Activated CD4-positive, alpha-beta T cell treated with anti-CD3 and anti-CD28 coated beads, Interleukin-2, amount 50 U/mL, for 24 hours (primary cell): ENCODE measurements at regions not wholly inside any gene's neighbourhood (a gene's known extent, or its start where the extent isn't known, plus 50 kb on each side); places are given as distances from the start of the nearest gene placed in this dataset.

Experiments used
- DNase-seq, 2 donors: peaks; one replicate each; pipeline ENCODE4 v3.0.0-alpha.2; 2020; ENCODE audit warnings: low read depth in 1 of 2, low spot score in 1 of 2

DNA sequence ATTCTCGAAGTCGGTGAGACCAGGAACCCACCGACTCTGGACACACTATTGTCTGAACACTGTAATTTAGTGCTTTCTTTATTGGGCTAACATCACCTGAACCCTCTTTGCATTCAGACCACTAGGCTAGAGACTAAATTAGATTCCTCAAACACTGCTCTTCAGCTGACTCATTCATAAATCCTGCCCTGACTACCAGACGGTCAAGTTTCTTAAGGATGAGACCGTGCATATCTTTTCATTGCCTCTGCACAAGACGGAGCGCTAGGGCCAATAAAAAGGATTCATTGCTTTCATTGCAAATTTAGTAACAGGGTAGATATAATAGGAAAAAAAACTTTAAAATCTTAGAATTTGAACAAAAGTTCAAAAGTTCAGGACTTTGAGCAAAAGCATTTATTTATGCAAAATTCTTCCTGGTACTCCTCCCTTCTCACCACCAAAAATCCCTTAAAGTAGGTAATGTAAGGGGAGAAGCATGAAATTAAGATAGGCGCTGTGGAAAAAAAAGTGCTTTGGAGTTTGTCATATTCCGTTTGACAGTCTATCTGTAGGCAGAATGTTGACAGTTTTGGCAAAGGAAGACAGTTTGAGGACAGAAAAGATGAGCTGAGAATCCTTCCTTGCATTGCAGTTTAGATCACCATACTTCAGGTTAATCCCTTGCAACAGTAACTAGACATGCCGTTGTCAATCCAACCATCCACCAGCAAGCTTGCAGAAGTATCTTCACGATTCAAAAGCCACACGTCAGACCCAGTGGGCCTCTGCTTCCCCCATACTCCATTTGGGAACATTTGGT lies 328.6 kb upstream of the JARID2 start:
- no peak for DNase-seq

DNA sequence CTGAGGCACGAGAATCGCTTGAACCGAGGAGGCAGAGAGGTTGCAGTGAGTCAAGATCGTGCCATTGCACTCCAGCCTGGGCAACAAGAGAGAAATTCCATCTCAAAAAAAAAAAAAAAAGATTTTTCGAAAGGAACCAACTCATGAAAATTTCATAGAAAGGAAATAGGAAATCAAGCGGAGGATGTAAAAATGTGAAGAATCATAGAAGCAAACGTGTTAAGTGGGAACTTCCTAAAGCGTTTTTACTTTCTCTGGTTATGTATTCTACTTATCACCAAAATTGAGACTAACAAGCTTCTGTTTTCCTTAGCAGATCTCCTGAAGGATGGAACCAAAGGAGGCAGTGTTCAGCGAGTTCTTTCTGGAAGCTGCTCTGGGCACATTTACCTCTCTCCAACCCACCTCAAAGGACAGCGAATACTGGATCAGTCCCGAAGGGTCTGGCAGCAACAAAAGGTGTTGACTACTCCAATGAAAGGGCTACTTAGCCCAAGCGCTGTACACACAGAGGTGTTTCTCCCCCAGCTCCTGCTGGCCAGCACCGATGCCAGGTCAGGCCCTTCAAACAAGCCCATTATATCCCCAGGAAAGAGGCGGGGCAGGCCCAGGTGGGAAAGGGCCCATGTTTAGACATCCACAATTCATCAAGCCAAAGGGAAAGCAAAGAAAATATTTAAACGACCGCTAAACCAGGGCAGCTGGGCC lies 327.5 kb upstream of the JARID2 start:
- no peak for DNase-seq

DNA sequence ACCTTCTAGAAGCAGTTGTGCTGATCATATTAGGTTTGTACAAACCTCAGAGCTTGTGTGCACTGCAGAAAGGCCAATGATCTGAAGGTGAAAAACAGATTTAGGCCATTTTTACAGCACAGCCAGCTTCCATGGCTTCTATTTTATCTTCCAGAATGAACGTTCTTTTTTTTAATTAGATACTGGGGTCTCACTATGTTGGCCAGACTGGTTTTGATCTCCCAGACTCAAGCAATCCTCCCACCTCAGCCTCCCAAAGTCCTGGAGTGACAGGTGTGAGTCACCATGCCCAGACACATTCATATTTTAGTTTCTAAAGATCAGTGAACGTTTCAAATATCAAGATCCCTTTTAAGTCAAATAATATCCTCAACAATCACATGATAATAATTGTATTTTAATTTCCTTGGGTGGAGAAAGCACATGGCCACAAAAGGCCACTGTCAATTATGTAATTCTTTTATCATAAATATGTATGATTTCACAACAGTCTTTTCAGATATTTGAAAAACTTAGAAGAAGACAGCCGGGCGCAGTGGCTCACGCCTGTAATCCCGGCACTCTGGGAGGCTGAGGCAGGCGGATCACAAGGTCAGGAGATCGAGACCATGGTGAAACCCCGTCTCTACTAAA lies 326.7 kb upstream of the JARID2 start:
- DNase-seq: no peak

DNA sequence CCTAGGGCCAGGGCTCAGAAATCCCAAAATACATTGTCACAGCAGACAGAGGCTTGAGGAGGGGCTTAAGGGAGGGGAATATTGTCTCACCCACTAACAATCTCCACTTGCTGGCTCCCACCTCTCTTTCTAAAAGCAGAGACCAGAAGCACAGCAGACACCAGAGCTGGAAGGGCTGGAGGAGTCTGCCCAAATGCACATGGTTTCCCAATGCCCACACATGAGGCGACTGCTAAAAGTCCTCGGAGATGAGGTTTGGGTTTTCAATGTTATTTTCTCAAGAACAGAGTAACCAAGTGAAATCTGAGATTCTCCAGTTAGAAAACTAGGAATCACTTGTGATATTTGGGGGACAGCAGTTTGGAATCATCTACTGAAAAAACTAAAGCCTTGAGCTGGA lies 325.6 kb upstream of the JARID2 start:
- no peak for DNase-seq

DNA sequence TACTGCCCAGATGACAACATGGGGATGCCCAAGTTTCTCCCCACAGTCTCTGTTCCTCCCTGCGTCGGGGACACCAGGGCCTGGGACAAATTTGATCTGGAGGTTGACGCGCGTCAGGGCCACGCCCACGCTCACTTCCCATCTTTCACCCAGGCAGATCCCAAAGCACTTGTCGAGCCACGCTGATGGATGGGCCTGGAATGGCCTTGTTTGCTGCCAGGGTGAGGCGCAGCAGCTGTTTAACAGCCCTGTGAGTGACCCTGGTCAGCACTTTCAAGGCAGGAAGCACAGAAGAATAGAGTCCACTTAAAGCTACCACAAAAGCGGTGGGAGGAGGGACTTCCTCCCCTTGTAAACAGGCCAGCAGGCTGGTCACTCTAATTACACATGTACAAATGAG lies 324.7 kb upstream of the JARID2 start:
- no peak for DNase-seq

DNA sequence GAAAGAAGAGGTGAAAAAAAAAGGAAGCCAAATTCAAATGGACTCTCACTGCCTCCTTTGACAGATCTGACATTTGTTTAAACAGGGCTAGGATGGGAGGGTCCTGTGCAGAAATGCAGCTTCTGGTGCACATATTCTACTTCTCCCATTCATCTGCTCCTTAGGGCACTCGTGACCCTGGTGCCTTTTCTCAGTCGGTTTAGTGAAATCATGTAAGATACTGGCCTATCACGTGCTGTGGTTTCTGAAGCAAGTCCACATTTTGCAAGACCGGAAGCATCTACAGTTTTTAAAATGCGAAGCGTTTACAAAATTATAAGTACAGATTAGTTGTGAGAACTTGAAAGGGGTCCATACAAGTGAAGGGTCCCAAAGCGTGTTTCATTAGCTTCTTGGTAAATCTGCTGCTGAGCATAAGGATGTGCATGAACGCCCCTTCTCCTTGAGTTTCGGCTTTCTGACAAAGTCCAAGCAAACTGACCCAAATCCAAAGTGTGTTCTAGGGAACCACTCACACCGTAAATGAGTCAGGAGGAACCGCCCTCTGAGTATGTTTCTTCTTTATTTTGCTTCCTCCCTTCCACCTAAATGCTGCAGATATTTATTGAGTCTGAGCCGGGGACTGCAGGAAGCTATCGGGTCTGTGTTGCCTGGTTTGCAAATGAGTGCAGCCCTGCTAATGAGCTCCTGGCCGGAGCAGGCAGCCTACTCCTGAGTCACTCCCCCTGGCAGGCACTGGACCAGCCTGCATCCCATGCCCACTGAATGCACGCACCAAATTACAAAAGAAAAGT lies 323.8 kb upstream of the JARID2 start:
- no peak for DNase-seq

DNA sequence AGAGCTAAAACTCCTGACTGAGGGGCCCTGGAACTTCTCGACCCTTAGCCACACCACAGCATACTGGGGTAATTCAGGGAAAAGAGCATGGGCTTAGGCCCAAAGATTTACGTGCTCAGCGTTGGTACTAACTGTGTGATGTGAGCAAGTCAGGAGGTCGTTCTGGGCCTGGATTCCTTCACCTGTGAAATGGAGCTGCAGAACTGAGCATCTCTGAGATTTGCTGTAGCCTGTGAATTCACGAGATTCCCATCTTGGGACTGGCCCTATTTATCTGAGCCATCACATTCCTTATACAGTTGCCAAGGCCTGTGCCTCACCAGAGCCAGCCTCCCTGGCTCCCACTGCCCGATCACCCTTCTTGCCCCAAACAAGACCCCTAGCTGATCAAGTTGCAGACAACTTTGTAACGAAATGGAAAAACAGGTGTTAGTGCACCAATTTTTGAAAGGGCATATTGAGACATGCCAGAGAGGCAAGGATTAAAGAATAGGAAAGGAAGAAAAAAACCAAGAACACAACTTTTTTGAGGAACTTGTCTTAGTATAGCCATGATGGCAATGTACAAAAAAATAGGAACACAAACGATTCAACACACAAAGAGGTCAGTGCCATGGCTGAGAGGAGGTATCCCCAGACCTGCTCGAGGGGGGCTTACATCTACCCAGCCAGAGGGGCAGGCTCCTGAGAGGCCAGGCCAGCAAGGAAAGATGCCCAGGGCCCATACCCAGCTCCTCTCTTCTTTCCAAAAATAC lies 323.0 kb upstream of the JARID2 start:
- DNase-seq: no peak

DNA sequence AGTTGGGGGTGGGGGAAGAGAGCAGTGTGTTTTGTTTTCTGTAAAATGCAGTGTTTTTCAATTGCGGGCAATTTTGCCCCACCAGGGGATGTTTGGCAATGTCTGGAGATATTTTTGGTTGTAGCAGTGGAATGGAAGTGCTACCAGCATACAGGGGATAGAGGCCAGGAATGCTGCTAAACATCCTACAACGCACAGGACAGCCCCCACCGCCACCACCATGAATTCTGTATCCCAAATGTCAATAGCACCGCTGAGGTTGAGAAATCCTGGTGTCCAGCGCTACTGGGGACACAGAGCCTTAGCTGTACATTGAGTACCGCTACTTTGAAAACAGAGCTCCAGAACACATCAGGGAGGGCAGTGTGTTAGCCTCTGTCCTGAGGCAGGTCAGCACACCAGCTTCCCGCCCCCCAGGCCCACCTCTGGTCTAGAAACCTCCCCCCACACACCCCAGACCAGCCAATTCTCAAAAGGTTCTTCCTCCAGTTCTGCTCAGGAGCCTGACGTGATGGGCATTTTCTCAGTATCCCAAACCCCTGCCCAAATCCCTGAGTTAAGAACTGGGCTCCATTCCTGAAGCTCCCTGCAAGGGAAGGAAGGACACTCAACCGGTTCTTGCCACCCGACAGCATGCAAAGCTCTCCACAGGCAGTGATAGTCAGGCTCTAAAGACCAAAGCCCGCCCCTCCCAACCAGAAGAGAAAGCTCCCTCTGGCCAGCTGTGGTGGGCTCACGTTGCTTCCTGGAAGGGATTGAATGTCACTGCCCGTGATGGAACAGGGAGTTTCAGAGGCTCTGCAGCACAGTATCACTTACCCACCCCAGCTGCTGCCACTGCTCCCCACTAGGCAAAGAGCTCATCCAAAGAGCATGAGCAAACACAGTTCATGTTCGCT lies 321.5 kb upstream of the JARID2 start:
- DNase-seq: no peak

DNA sequence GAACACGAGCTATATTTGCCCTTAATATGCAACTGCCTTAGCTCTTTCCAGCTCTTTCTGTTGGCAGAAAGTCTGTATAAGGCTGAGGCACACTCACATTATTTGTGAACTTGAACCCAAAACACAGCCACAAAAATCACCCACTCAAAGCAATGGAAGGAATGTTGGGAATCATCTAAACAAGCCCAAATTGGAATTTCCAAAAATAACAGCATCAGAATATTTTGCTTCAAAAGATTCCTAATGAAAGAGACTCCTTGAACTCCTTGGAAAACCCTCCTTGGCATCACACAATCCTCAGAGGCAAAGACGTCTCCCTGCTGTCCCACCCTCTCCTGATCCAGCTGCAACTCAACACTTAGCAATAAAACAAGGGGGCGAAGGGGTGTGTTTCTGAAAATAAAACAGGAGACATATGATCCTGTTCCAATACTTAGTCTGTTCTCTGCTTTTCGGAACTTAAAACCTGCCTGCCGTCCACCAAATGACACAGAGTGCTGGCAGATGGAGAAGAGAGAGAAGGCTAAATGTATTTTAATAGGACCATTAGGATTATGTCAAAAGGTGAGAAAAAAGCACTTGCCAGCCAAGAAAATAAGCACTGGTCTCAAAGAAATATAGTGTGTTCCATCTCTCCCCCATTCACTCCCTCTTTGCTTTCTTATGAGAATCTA lies 320.7 kb upstream of the JARID2 start:
- no peak for DNase-seq

DNA sequence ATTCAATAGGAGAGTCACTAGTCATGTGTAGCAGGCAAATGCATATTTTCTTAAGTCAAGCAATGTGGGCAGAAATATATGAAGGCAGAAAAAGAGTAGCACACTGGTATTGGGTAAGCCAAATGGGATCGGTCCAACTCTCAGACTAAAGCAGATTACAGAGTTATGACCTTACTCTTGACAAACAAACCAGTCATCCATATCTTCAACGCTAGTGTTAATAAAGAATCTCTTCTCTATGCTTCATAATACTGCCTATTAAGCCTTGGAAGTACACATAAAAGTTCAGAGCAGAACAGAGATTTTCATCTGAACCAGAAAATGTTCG lies 320.2 kb upstream of the JARID2 start:
- no peak for DNase-seq

DNA sequence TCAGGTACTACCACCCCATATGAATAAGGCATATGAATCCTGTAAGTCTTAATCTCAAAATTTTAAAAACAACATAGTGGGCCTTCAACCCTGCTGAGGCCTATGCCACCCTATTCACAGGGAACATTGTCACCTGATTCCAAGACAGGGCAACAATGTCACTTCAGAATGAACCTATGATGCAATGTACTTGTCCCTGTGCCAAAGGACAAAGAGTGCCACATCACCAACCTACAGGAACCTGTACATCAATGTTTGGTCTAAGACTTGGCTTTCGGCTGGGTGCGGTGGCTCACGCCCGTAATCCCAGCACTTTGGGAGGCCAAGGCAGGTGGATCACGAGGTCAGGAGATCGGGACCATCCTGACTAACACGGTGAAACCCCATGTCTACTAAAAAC lies 318.5 kb upstream of the JARID2 start:
- DNase-seq: no peak

DNA sequence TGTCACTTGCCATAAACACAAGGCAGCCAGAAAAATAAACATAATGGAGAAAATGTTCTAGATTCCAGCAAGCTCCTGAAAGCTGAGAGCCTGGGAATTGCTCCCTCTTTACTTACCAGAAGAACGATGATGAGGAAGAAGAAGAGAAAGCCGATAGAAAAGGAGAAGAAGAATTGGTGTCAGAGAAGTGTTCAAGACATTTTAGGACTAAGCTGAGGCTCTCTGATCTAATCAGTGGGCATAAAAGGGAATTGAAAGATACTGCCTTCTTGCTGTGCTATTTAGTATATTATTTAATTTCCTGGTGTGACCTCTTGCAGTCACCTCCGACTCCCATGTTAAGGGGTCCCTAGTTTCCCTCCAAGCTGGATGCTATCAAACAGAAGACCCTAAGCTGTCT lies 316.6 kb upstream of the JARID2 start:
- no peak for DNase-seq

DNA sequence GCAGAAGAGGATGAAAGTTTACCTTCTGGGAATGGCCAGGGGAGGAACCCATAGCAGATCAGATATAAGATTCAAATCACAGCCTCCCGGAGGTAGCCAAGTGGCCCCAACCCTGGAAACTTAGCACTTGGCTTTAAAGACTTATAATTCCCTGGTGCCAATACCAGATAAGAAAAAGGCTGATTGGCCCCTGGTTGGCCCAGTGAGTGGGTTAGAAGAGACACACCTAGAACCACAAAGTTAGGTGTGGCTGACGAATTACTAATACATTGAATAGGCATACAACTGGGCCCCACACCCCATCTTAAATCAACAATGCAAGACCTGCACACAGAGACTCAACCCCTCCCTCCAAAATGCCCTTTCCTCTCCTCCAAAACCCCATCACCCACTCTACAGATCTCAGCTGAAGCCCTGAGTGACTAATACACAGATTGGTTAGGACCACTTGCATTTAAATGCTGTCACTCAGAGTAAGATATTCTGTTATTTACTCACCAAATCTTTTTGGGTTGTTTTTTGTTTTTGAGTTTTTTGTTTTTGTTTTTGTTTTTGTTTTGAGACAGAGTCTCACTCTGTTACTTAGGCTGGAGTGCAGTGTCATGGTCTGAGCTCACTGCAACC lies 315.4 kb upstream of the JARID2 start:
- DNase-seq: no peak

DNA sequence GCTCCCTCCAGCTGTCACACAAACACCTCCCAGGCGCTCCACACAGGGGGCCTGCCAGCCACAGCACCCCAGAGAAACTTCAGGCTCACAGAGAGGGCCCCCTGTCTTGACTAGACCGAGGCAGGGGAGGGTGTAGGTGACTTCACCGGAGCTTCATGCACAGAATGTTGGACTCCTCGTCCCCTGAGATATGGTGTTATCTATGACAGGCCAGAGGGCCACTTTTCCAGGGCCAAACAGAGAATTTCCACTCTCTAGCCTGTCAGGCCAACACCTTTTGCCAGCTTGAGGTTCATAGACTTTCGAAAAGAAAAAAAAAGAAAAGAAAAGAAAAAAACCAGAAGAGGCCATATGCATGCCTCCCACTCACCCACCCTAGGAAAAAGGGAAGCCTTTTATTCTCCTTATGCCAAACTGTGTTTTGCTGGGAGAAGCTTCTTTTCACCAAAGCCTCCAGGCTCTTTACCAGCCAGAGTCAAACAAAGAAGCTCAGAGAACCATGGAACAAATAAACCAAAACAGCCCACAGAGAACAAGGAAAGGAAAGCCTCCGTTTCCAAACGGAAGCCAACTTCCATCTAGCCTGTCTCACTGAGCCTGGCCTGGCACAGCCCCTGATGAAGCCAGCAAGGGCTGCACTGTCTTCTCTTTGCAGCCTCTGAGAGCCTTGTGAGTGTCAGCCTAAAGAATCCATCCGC lies 313.2 kb upstream of the JARID2 start:
- DNase-seq: no peak

DNA sequence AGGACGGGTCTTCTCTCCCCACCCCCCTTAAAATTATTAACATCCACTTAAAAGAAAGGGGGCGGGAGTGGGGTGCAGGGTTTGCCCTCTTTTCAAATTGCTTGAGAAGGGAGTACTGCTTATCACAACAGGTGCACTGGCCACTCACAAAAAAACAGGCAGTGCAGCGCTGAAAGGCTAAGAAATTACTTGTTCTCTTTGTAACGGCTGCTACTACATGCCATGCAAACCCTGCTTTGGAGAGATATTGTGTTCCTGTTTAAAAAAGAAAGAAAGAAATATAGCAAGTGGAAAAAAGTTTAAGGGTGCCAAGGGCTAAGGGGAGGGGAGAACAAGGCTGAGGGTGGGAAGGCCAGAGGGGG lies 312.7 kb upstream of the JARID2 start:
- no peak for DNase-seq

DNA sequence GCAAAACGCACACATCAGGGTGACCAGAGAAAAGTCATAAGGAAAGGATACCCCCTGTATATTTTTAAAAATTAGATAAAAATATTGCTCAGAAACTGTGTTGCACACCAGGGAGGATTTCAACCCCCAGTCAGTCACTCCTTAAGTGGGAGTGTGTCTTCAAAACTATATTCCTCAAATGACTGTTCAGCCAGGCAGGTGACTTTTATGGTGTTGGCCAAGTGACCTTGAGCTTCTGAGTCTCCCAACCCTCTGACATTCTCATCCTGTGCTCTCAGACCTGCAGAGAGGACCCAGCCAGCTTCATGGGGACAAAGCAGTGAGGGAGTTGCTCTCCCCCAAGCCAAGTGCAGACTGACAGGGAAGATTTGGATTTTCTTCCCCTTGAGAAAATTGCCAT lies 311.9 kb upstream of the JARID2 start:
- no peak for DNase-seq

DNA sequence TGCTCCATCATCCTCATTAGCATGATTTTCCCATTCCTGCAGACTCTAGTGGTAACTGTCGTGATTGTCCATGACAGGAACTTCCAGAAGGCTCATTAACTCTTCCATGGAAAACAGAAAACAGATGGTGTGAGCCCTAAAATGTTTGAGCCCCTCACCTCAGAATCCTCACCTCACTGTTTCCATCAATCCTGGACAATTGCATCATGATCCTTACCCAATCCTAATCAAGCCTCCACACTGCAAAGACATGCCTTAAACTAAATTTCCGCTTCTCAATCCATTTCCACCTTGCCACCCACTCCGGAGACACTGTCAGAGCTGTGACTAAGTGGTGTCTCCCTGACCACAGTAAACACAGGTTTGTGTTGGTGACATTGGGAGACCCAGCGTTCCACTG lies 311.0 kb upstream of the JARID2 start:
- DNase-seq: no peak

DNA sequence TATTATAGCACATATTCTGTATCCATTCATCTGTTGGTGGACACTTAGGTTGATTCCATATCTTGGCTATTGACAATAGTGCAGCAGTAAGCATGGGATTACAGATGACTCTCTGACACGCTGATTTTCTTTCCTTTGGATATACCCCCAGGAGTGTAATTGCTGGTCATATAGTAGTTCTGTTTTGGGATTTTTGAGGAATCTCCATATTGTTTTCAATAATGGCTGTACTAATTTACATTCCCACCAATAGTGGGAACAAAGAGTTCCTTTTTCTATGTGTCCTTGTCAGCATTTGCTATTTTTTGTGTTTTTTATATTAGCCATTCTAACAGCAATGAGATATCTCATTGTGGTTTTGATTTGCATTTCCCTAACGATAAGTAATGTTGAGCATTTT lies 309.0 kb upstream of the JARID2 start:
- DNase-seq: no peak
